ENCODE measurements at regions not wholly inside any gene's neighbourhood (a gene's known extent, or its start where the extent isn't known, plus 50 kb on each side); places are given as distances from the start of the nearest gene placed in this dataset.
"Not testable (repeated sequence)": the region's sequence is repeated elsewhere in the genome, so short reads cannot be mapped to it uniquely, and the experiment has no call there.

DNA sequence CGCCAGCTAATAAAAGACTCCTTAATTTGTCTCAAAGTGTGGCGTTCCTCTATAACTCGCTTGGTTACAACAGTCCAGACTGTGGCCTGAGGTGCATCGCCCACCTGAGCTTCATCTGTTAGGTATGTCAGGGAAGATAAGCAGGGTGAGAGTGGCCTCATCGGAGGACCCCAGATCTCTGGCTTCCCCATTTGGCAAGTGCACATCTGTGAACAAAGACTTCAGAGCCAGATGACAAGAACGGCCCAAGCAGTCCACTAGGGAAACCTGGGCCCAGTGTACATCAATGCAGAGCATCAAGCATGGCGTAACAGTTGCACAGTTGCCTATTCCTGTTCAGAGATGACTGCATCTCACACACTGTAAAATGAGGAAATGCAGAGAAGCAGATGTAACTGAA lies 432.8 kb upstream of the DEFB115 start:
- H3K4me1 ChIP-seq (ENCODE audit: control insufficient read depth in 1 of 2, insufficient read depth in 2 of 2, low read length in 2 of 2); H3K27me3 ChIP-seq (ENCODE audit: control insufficient read depth in 1 of 2, insufficient read depth in 2 of 2, low read length in 1 of 2); H3K36me3 ChIP-seq (ENCODE audit: control insufficient read depth in 1 of 2, insufficient read depth in 2 of 2, low read length in 1 of 2); H3K27ac ChIP-seq (ENCODE audit: low read depth in 1 of 2, low read length in 2 of 2); H3K9me3 ChIP-seq (ENCODE audit: control insufficient read depth, low read length); DNase-seq; intact Hi-C loops (cut with DNase I); H3K4me3 ChIP-seq (ENCODE audit: low read length in 2 of 2); ATAC-seq (ENCODE audit: low FRiP score): not testable (repeated sequence)
- WGBS, 2 donors, result 75 to 82% methylated on average over 7 of the region's 7 CpGs

DNA sequence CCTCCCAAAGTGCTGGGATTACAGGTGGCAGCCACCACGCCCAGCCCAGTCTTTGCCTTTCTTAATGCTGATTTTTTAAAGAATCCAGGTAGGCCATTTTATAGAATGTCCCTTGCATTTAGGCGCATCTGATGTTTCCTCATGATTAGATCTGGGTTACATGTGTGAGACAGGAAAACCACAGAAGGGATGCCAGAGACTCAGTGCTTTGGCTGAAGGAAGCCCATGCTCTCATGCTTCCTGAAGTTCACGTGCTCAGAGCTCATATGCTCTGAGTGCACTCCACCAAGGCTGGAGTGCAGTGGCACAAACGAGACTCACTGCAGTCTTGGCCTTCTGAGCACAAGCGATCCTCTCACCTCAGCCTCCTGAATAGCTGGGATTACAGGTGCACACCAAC lies 411.5 kb upstream of the DEFB115 start:
- H3K4me1 ChIP-seq (ENCODE audit: control insufficient read depth in 1 of 2, insufficient read depth in 2 of 2, low read length in 2 of 2); intact Hi-C loops (cut with DNase I); H3K36me3 ChIP-seq (ENCODE audit: control insufficient read depth in 1 of 2, insufficient read depth in 2 of 2, low read length in 1 of 2); ATAC-seq (ENCODE audit: low FRiP score); DNase-seq; H3K4me3 ChIP-seq (ENCODE audit: low read length in 2 of 2); H3K27ac ChIP-seq (ENCODE audit: low read depth in 1 of 2, low read length in 2 of 2); H3K27me3 ChIP-seq (ENCODE audit: control insufficient read depth in 1 of 2, insufficient read depth in 2 of 2, low read length in 1 of 2); H3K9me3 ChIP-seq (ENCODE audit: control insufficient read depth, low read length): not testable (repeated sequence)
- 77 to 78% methylated on average over 5 of the region's 5 CpGs for WGBS, 2 donors

DNA sequence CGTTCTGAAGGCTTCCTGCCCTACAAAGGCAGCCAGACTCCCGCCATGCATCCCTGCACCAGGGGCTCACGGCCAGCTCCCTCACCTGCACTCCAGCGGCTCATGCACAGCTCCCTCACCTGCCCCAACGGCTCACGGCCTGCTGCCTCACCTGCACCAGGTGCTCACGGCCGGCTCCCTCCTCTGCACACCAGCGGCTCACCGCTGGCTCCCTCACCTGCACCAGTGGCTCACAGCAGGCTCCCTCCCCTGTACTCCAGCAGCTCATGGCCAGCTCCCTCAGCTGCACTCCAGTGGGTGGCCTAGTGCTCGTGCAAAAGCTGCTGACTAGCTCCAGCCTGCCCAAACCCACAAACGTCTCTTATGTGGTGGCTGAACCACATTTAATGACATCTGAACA lies 389.2 kb upstream of the DEFB115 start:
- not testable (repeated sequence) for DNase-seq

DNA sequence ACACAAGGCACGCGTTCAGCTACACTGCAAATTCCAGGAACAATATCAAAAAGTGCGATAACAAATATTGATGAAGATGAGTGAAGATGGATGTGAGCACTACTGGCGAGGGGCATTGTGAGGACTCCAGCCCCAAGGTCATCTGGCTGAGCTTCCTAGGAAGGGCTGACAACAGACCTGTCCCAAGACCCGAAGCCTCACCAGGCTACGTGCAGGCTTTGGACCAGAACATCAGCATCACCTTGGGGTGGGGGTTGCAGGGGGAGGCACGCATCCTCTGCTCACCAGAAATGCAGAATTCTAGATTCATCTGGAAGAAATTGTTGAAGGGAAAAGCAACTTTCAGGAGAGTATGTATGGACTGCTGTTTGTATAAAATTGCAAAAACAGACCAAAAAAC lies 386.3 kb upstream of the DEFB115 start:
- intact Hi-C loops (cut with DNase I), result not testable (repeated sequence)

More for the DNA sequence above, 389.2 kb upstream of the DEFB115 start:
- H3K4me3 ChIP-seq (ENCODE audit: low read length in 2 of 2); H3K36me3 ChIP-seq (ENCODE audit: control insufficient read depth in 1 of 2, insufficient read depth in 2 of 2, low read length in 1 of 2); H3K27ac ChIP-seq (ENCODE audit: low read depth in 1 of 2, low read length in 2 of 2); H3K27me3 ChIP-seq (ENCODE audit: control insufficient read depth in 1 of 2, insufficient read depth in 2 of 2, low read length in 1 of 2); H3K9me3 ChIP-seq (ENCODE audit: control insufficient read depth, low read length); intact Hi-C loops (cut with DNase I); H3K4me1 ChIP-seq (ENCODE audit: control insufficient read depth in 1 of 2, insufficient read depth in 2 of 2, low read length in 2 of 2): not testable (repeated sequence)
- WGBS, 2 donors, result 75 to 77% methylated on average over 11 to 12 of the region's 12 CpGs
- peak; percentile 73 for ATAC-seq (ENCODE audit: low FRiP score)

DNA sequence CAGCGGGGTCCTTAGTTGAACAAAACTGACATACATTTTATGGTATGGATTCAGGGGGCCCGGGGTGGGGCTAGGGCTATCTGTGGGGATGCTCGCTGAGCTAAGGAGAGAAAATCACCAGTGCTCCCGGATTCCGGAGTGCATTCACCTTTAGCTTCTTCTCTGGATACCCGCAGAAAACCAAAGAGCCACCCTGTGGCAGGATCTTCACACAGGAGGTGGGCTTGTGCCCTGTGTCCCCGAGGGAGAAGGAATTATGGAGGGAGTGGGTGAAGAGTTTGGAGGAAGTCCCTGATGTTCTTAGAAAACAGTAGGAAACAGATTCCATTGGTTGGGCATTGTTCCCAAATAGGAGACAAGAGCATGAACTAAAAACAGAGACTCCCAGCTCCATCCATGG lies 385.2 kb upstream of the DEFB115 start:
- H3K36me3 ChIP-seq (ENCODE audit: control insufficient read depth in 1 of 2, insufficient read depth in 2 of 2, low read length in 1 of 2); H3K27ac ChIP-seq (ENCODE audit: low read depth in 1 of 2, low read length in 2 of 2); H3K9me3 ChIP-seq (ENCODE audit: control insufficient read depth, low read length); ATAC-seq (ENCODE audit: low FRiP score); DNase-seq; intact Hi-C loops (cut with DNase I); H3K4me1 ChIP-seq (ENCODE audit: control insufficient read depth in 1 of 2, insufficient read depth in 2 of 2, low read length in 2 of 2); H3K27me3 ChIP-seq (ENCODE audit: control insufficient read depth in 1 of 2, insufficient read depth in 2 of 2, low read length in 1 of 2); H3K4me3 ChIP-seq (ENCODE audit: low read length in 2 of 2): not testable (repeated sequence)
- 58 to 68% methylated on average over 7 of the region's 7 CpGs for WGBS, 2 donors

More for the DNA sequence above, 386.3 kb upstream of the DEFB115 start:
- not testable (repeated sequence) for H3K4me1 ChIP-seq (ENCODE audit: control insufficient read depth in 1 of 2, insufficient read depth in 2 of 2, low read length in 2 of 2); DNase-seq; H3K36me3 ChIP-seq (ENCODE audit: control insufficient read depth in 1 of 2, insufficient read depth in 2 of 2, low read length in 1 of 2); ATAC-seq (ENCODE audit: low FRiP score); H3K4me3 ChIP-seq (ENCODE audit: low read length in 2 of 2); H3K27ac ChIP-seq (ENCODE audit: low read depth in 1 of 2, low read length in 2 of 2); H3K27me3 ChIP-seq (ENCODE audit: control insufficient read depth in 1 of 2, insufficient read depth in 2 of 2, low read length in 1 of 2); H3K9me3 ChIP-seq (ENCODE audit: control insufficient read depth, low read length)
- WGBS, 2 donors, result 67 to 74% methylated on average over 7 of the region's 7 CpGs

DNA sequence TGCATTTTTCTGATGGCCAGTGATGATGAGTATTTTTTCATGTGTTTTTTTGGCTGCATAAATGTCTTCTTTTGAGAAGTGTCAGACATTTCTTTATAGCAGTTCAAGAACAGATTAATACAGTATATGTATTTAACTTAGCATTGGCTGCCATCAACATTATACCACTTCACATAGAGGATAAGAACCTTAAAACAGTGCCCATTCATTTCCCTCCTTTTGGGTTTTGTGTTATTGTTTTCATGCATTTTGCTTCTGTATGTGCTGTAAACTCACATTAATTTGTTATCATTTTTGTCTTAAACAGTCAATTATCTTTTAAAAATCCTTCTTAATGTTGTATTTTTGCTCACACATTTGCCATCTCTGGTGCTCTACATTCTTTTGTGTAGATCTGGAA lies 381.6 kb upstream of the DEFB115 start:
- H3K36me3 ChIP-seq (ENCODE audit: control insufficient read depth in 1 of 2, insufficient read depth in 2 of 2, low read length in 1 of 2); H3K4me3 ChIP-seq (ENCODE audit: low read length in 2 of 2); H3K4me1 ChIP-seq (ENCODE audit: control insufficient read depth in 1 of 2, insufficient read depth in 2 of 2, low read length in 2 of 2); H3K9me3 ChIP-seq (ENCODE audit: control insufficient read depth, low read length); intact Hi-C loops (cut with DNase I); H3K27me3 ChIP-seq (ENCODE audit: control insufficient read depth in 1 of 2, insufficient read depth in 2 of 2, low read length in 1 of 2); DNase-seq; H3K27ac ChIP-seq (ENCODE audit: low read depth in 1 of 2, low read length in 2 of 2): not testable (repeated sequence)
- ATAC-seq (ENCODE audit: low FRiP score), result peak; percentile 54

DNA sequence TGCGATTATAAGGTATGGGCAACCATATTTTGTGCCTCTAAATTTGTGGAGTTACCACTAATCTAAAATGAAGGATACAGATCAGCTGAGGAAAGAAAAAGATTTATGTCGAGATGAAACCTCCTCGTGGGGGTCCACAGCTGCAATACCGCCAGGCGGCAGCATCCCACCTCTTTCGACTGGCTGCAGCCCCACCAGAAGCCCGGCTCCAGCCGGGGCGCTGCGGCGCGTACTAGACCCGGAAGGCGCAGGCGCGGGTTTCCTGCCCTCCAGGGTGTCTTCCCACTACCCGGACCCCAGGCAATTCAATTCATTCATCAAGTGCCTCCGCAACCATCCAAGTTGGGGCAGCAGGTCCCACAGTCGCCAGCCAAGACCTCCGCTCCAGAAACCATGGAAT lies 366.1 kb upstream of the DEFB115 start:
- H3K4me3 ChIP-seq (ENCODE audit: low read length in 2 of 2); ATAC-seq (ENCODE audit: low FRiP score); H3K9me3 ChIP-seq (ENCODE audit: control insufficient read depth, low read length); intact Hi-C loops (cut with DNase I); H3K4me1 ChIP-seq (ENCODE audit: control insufficient read depth in 1 of 2, insufficient read depth in 2 of 2, low read length in 2 of 2); H3K27me3 ChIP-seq (ENCODE audit: control insufficient read depth in 1 of 2, insufficient read depth in 2 of 2, low read length in 1 of 2); DNase-seq; H3K36me3 ChIP-seq (ENCODE audit: control insufficient read depth in 1 of 2, insufficient read depth in 2 of 2, low read length in 1 of 2); H3K27ac ChIP-seq (ENCODE audit: low read depth in 1 of 2, low read length in 2 of 2): not testable (repeated sequence)
- 26 to 49% methylated on average over 20 of the region's 20 CpGs for WGBS, 2 donors

DNA sequence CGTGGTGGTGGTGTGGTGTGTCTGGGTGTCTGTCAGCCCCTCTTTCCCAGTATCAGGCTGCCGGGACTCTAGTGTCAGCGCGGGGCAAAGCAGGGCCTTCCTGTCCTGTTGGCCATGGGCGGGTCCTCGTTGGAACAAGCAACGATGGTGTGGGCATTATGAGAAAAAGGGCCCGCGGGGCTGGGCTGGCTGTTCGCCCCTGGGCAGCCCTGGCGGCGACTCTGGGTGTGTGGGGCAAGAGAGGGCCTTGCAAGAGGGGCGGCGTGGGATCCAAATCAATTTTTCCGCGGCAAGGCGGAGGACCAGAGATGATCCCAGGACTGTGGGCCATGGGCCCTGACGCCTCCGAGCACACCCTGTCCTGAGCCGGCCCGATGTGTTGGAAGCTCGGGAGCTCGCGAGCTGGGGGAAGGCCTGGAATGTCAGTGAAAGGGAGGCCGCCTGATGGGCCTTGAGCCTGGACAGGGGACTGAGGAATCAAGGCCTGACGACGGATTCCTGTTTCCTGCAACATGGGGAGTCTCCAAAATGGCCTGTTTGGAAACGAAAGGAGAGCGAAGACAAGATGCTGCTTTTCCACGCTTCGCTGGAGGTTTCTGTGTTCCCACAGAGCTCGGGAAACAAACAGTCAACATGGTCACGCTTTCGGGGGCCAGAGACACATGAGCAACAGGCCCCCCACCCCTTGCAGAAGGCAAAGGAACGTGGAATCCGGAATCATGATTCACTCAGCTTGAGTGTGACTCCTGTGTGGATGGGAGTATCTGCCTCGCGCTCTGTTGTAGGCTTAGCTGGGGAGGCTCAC lies 364.7 kb upstream of the DEFB115 start:
- 48 to 60% methylated on average over 38 of the region's 38 CpGs for WGBS, 2 donors
- no peak overlapping the region for H3K27ac ChIP-seq (ENCODE audit: low read depth in 1 of 2, low read length in 2 of 2)

More for the DNA sequence above, 364.7 kb upstream of the DEFB115 start:
- H3K4me1 ChIP-seq (ENCODE audit: control insufficient read depth in 1 of 2, insufficient read depth in 2 of 2, low read length in 2 of 2), result no peaks in the 10 kb centered on the region
- H3K4me3 ChIP-seq (ENCODE audit: low read length in 2 of 2), result no peak overlapping the region
- ATAC-seq (ENCODE audit: low FRiP score) (no peak), DNase-seq (no peak)
- H3K36me3 ChIP-seq (ENCODE audit: control insufficient read depth in 1 of 2, insufficient read depth in 2 of 2, low read length in 1 of 2), result no peaks in the 10 kb centered on the region
- intact Hi-C loops (cut with DNase I), result no loop called here
- H3K27me3 ChIP-seq (ENCODE audit: control insufficient read depth in 1 of 2, insufficient read depth in 2 of 2, low read length in 1 of 2), result no peaks in the 10 kb centered on the region
- peaks cover 4% of the 10 kb centered on the region for H3K9me3 ChIP-seq (ENCODE audit: control insufficient read depth, low read length)

All from aorta (tissue), 5 donors.